ENCODE measurements at regions not wholly inside any gene's neighbourhood (a gene's known extent, or its start where the extent isn't known, plus 50 kb on each side); places are given as distances from the start of the nearest gene placed in this dataset.

- TF ChIP-seq YY1 (IDR thresholded peaks at IDR 0.05; ENCODE audit: insufficient read depth, insufficient read length) (no peak), ZNF274 (IDR thresholded peaks at IDR 0.05; ENCODE audit: low read depth, low read length) (no peak), SUZ12 (IDR thresholded peaks at IDR 0.05; ENCODE audit: extremely low read depth, insufficient read depth, insufficient read length) (no peak)
Observed at GRCh38 chr1:183724350-183725042, 71.4 kb upstream of the APOBEC4 start.

All from NT2/D1 (cell line).